Lower leg skin (tissue), 4 donors: ENCODE measurements at regions not wholly inside any gene's neighbourhood (a gene's known extent, or its start where the extent isn't known, plus 50 kb on each side); places are given as distances from the start of the nearest gene placed in this dataset.

Experiments used
- DNase-seq, 2 donors: peaks; one replicate each; pipeline ENCODE4 v3.0.0-alpha.2; 2019; ENCODE audit warnings: low spot score in 2 of 2
- H3K4me3 ChIP-seq: fragments of 200-600 bp; sonication (generic); 2 replicates; pipeline ENCODE4 v1.5.1; 2017; ENCODE audit warnings: mild to moderate bottlenecking, low read depth; ENCODE audit not compliant: poor library complexity, severe bottlenecking
- CTCF ChIP-seq, 3 donors: fragments of 450-650 bp; IDR thresholded peaks; one replicate each; pipeline ENCODE4 v1.5.1; 2016; ENCODE audit warnings: antibody characterized with exemption in 3 of 3, mild to moderate bottlenecking in 3 of 3, moderate library complexity in 2 of 3
- POLR2A ChIP-seq, 2 donors: fragments of 450-650 bp; IDR thresholded peaks; one replicate each; pipeline ENCODE4 v1.6.1; 2016 to 2017; ENCODE audit warnings: antibody characterized with exemption in 2 of 2, mild to moderate bottlenecking in 1 of 2, moderate library complexity in 1 of 2
- WGBS, 2 donors: methylation state at CpG; one replicate each; pipeline ENCODE4 v1.1.5; 2018; 5-methylcytosine and 5-hydroxymethylcytosine counted together
- intact Hi-C: fragments of 100-400 bp; cut with DNase I; formaldehyde crosslinking; loops from one replicate; pipeline ENCODE4 v1.15.0; 2023; ENCODE audit warnings: low total_unique reads

- H3K4me3 ChIP-seq: no peak overlapping the region
- 83% methylated on average over 1 of the region's 1 CpG for WGBS, 2 donors
- TF ChIP-seq POLR2A (IDR thresholded peaks at IDR 0.05) (no peak), CTCF (IDR thresholded peaks at IDR 0.05) (no peak)
- intact Hi-C loops: no loop called here
- DNase-seq: no peak
Measured at GRCh38 chr2:66675591-66675990, 240.7 kb downstream of the MEIS1 start.

- no peak overlapping the region for H3K4me3 ChIP-seq
- TF ChIP-seq POLR2A (IDR thresholded peaks at IDR 0.05): no peak
- no peak for TF ChIP-seq CTCF (IDR thresholded peaks at IDR 0.05)
- DNase-seq: no peak
- intact Hi-C loops: no loop called here
- 65 to 75% methylated on average over 2 of the region's 2 CpGs for WGBS, 2 donors
Measured at GRCh38 chr2:66679442-66679841, 244.5 kb downstream of the MEIS1 start.

- intact Hi-C loops: no loop called here
- no peak overlapping the region for H3K4me3 ChIP-seq
- no peak for TF ChIP-seq CTCF (IDR thresholded peaks at IDR 0.05)
- TF ChIP-seq POLR2A (IDR thresholded peaks at IDR 0.05): no peak
- 86% methylated on average over 5 of the region's 5 CpGs for WGBS, 2 donors
- DNase-seq: no peak
Measured at GRCh38 chr2:66682476-66682875, 247.6 kb downstream of the MEIS1 start.

- intact Hi-C loops: no loop called here
- TF ChIP-seq POLR2A (IDR thresholded peaks at IDR 0.05): no peak
- no peak for TF ChIP-seq CTCF (IDR thresholded peaks at IDR 0.05)
- H3K4me3 ChIP-seq: no peak overlapping the region
- no peak for DNase-seq
- WGBS, 2 donors: 87 to 89% methylated on average over 3 of the region's 3 CpGs
Measured at GRCh38 chr2:66683064-66683463, 248.1 kb downstream of the MEIS1 start.

- WGBS, 2 donors: 52 to 69% methylated on average over 3 of the region's 3 CpGs
- intact Hi-C loops: no loop called here
- no peak for DNase-seq
- no peak overlapping the region for H3K4me3 ChIP-seq
- TF ChIP-seq CTCF (IDR thresholded peaks at IDR 0.05): no peak
- TF ChIP-seq POLR2A (IDR thresholded peaks at IDR 0.05): no peak
Measured at GRCh38 chr2:66683599-66683998, 248.7 kb downstream of the MEIS1 start.

GRCh38 chr2:66684289-66684688 lies 249.4 kb downstream of the MEIS1 start:
- WGBS, 2 donors: 77 to 79% methylated on average over 2 of the region's 2 CpGs
- no peak for TF ChIP-seq CTCF (IDR thresholded peaks at IDR 0.05)
- no peak for TF ChIP-seq POLR2A (IDR thresholded peaks at IDR 0.05)
- DNase-seq: no peak
- intact Hi-C loops: no loop called here
- no peak overlapping the region for H3K4me3 ChIP-seq
